GM12872 (cell line): ENCODE measurements at regions not wholly inside any gene's neighbourhood (a gene's known extent, or its start where the extent isn't known, plus 50 kb on each side); places are given as distances from the start of the nearest gene placed in this dataset.

ENCODE experiments used
- TF ChIP-seq, protein P1 (sequence below): IDR thresholded peaks from 3 replicates; pipeline ENCODE4 v1.5.1; 2011; ENCODE audit warnings: low read depth, mild to moderate bottlenecking, low read length, moderate library complexity; ENCODE audit not compliant: insufficient read depth

DNA sequence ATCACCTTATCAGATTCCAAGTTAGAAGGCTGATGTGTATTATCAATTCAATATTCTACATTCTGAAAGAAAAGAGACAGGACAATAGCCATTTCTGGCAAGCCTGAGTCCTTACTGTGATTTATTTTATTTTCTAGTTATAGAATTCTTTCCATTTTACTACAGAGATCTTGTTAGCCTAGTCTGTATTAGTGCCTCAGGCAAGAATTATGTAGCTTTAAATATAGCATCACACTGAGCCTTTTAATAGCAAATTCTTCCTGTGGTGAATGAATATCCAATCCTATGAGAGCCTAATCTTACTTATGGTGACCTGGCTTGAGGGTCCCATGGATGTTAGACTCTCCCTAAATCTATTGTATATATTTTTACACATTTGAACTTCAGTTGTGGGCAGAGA, 732.8 kb upstream of the CITED2 start:
- TF ChIP-seq, protein P1, sequence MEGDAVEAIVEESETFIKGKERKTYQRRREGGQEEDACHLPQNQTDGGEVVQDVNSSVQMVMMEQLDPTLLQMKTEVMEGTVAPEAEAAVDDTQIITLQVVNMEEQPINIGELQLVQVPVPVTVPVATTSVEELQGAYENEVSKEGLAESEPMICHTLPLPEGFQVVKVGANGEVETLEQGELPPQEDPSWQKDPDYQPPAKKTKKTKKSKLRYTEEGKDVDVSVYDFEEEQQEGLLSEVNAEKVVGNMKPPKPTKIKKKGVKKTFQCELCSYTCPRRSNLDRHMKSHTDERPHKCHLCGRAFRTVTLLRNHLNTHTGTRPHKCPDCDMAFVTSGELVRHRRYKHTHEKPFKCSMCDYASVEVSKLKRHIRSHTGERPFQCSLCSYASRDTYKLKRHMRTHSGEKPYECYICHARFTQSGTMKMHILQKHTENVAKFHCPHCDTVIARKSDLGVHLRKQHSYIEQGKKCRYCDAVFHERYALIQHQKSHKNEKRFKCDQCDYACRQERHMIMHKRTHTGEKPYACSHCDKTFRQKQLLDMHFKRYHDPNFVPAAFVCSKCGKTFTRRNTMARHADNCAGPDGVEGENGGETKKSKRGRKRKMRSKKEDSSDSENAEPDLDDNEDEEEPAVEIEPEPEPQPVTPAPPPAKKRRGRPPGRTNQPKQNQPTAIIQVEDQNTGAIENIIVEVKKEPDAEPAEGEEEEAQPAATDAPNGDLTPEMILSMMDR = no peak

DNA sequence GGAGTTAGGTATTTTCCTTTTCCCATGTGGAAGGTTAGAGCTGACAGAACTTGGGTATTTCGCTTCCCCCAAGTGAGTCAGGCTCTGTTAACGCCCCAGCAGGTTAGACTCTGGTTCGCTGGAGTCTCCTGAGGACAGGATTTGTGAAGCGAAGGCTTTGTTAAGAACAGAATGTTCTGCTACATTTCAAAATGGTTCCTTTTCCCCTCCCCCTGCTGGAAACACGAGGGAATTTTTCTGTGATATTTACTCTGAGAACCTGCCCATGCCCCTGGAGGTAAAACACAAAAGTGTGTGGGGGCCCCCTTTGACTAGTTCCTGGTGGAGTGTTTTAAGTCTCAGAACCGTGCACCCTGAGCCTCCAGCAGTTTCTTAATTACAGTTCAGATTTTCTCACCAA, 731.4 kb upstream of the CITED2 start:
- TF ChIP-seq, protein P1 = peak; percentile 11; the same call in 1 of the 3 replicates

DNA sequence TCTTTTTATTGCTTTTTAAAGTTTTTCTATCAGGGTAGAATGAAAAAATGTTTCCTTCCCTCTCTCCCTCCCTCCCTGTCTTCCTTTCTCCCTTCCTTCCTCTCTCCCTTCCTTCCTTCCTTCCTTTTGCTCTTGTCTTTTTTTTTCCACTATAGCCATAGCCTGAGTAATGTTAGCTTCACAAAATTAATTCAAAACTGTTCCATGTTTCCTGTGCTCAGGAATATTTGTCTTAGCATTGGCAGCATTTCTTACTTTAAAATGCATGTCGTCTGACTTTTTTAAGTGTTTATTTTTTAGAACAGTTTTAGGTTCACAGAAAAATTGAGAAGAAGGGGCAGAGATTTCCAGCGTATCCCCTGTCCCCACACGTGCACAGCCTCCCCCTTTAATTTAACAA, 730.8 kb upstream of the CITED2 start:
- TF ChIP-seq, protein P1 = no peak

DNA sequence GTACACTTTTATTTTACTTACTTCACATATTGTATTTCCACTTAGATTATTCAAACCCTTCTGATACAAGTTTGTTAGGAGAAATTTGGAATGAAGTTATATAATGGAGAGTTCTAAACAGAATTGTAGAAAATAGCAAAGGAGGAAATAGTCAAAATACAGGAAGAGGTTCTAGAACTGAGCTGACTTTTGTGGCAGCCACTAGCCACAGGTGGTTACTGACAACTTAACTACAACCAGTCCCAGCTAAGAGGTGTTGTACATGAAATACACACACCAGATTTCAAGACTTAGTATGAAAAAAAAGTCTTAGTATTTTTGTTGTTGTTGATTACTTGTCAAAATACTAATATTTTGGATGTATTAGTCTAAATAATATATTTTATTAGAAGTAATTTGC, 727.4 kb upstream of the CITED2 start:
- TF ChIP-seq, protein P1 = no peak

DNA sequence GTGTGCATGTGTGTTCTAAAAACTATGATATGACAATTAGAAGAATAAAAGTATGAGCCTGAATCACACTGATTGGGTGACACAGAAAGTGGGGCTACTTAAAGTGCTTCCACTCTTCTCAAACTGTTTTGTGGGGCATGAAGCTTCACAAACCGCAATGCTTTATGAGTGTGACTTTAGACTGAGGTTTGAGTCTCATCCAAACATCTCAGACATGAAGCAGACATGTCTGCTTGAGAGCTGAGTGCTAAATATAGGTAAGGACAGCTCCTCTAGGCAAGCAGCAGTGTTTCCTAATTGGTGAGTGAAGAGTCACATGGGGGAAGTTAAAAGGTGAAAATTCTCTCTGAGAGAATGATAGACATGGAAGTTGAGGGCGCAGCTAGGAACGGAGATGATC, 726.9 kb upstream of the CITED2 start:
- TF ChIP-seq, protein P1 = no peak

DNA sequence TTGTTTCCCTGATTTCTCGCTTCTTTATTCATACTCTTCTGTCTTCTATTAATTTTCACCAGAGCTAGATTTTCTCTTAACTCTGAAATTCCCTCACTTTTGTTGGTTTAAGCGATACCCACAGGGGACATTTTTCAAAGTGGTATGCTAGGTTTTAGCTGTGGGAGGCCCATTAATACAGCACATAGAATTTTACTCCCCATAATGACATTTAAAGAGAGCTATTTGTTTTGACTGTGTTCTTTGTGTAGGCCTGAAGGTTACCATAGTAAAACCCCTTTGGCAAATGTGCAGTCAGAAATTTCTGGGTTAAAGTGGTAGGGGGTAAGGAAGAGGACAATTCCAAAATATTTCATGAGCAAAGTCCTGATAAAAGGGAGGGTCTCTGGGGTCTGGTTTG, 721.1 kb upstream of the CITED2 start:
- TF ChIP-seq, protein P1 = no peak

DNA sequence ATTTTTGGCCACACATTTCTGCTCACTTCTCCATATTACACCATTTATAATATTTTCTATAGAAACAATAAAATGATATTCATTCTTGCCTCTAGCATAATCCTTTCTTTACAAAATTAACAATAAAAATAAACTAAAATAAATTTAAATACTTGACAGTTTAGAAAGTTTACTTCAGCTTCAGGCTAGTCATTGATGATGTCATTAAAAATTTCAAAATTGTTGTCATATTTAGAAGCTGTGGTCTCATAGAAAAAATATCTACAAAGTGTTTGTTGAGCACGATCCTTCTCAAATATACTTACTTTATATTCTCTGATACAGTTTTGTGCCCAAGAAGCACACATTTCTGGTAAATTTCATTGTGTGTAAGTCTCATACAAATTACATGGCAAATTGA, 717.4 kb upstream of the CITED2 start:
- TF ChIP-seq, protein P1 = no peak

DNA sequence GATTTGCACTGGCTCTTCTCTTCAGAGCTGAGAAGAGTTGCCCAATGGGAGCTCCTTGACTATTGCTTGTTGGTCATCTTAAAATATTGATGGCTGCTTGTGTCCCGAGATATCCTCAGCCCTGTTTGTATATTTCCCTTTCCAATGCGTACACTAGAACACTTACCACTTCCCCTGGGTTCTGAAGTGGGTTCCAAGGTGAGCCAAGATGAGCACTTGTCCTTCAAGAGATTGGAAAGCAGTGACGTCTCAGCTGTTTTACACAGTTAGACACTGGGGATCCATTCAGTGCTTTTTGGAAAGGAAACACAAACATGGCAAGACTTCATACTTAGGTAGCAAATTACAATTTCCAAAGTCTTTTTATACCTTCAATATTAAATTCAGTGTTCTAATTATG, 716.4 kb upstream of the CITED2 start:
- TF ChIP-seq, protein P1 = no peak
